ENCODE measurements at regions not wholly inside any gene's neighbourhood (a gene's known extent, or its start where the extent isn't known, plus 50 kb on each side); places are given as distances from the start of the nearest gene placed in this dataset.
"Not testable (repeated sequence)": the region's sequence is repeated elsewhere in the genome, so short reads cannot be mapped to it uniquely, and the experiment has no call there.

- not testable (repeated sequence) for DNase-seq
Measured at GRCh38 chr2:42988055-42988454, 195.7 kb upstream of the HAAO start.

- no peak for DNase-seq
Measured at GRCh38 chr2:42987112-42987922, 194.9 kb upstream of the HAAO start.

- DNase-seq = no peak
Measured at GRCh38 chr2:42984617-42985016, 192.2 kb upstream of the HAAO start.

GRCh38 chr2:42984081-42984480 lies 191.7 kb upstream of the HAAO start:
- DNase-seq = no peak

- no peak for DNase-seq
Measured at GRCh38 chr2:42980764-42981416, 188.5 kb upstream of the HAAO start.

- no peak for DNase-seq
Measured at GRCh38 chr2:42979870-42980763, 187.7 kb upstream of the HAAO start.

GRCh38 chr2:42979416-42979869 lies 187.1 kb upstream of the HAAO start:
- DNase-seq = no peak

GRCh38 chr2:42978887-42979415 lies 186.6 kb upstream of the HAAO start:
- DNase-seq = no peak

- DNase-seq = no peak
Measured at GRCh38 chr2:42978175-42978886, 185.9 kb upstream of the HAAO start.

GRCh38 chr2:42977270-42978174 lies 185.1 kb upstream of the HAAO start:
- no peak for DNase-seq

- no peak for DNase-seq
Measured at GRCh38 chr2:42976351-42976750, 184.0 kb upstream of the HAAO start.

- DNase-seq = peak; percentile 47 to 57
Measured at GRCh38 chr2:42974721-42975717, 182.6 kb upstream of the HAAO start.

- no peak for DNase-seq
Measured at GRCh38 chr2:42974169-42974720, 181.9 kb upstream of the HAAO start.

- DNase-seq = no peak
Measured at GRCh38 chr2:42973726-42974125, 181.3 kb upstream of the HAAO start.

- not testable (repeated sequence) for DNase-seq
Measured at GRCh38 chr2:42972933-42973516, 180.6 kb upstream of the HAAO start.

- DNase-seq = no peak
Measured at GRCh38 chr2:42971947-42972736, 179.8 kb upstream of the HAAO start.

- DNase-seq = no peak
Measured at GRCh38 chr2:42971381-42971780, 179.0 kb upstream of the HAAO start.

- DNase-seq = no peak
Measured at GRCh38 chr2:42970151-42970550, 177.8 kb upstream of the HAAO start.

Data from CD4-positive, alpha-beta T cell treated with Interleukin-4 for 1 hour (primary cell).